ENCODE measurements at regions not wholly inside any gene's neighbourhood (a gene's known extent, or its start where the extent isn't known, plus 50 kb on each side); places are given as distances from the start of the nearest gene placed in this dataset.

DNA sequence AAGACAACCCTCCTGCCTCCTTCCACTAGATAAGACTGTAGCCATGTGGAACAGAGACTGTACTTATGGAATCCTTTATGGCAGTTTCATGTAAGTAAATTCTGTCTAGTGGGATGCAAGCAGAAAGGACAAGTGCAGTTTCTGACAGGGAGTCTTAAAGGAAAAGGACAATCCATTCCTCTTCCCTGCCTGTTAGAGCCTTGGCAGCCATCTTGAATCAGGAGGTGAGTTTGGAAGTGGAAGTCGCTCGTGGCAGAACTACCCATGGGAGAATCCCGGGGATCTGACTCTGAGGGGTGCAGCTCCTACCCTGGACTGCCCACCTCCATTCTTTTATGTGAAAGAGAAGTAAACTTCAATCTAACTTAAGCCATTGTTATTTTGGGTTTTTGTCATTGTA lies 61.4 kb upstream of the AKAP12 start:
- Histone ChIP-seq H3K79me2 (ENCODE audit: insufficient read depth, low read length) (no peaks in the 10 kb centered on the region), H3K9ac (ENCODE audit: extremely low read depth, insufficient read length, low read length) (no peak overlapping the region), H2BK20ac (ENCODE audit: low read depth, low read length, poor library complexity, severe bottlenecking) (no peak overlapping the region), H2BK12ac (ENCODE audit: insufficient read length, low read depth, low read length) (no peak overlapping the region), H3K56ac (ENCODE audit: insufficient read length, low read depth, low read length) (no peak overlapping the region), H4K5ac (ENCODE audit: insufficient read length, low read depth, low read length) (no peak overlapping the region), H2AK5ac (ENCODE audit: insufficient read length, low read length) (no peak overlapping the region), H3K27ac (ENCODE audit: insufficient read length, low read depth, low read length) (no peak overlapping the region), H4K20me1 (ENCODE audit: control insufficient read depth, insufficient read depth, insufficient read length) (peaks cover 3% of the 10 kb centered on the region), H4K8ac (replicated peaks; ENCODE audit: insufficient read length, low read depth, low read length) (no peak overlapping the region), H2BK15ac (ENCODE audit: low read depth, low read length) (no peak overlapping the region), H2BK120ac (ENCODE audit: low read depth, low read length, poor library complexity, severe bottlenecking) (no peak overlapping the region), H3K4me2 (ENCODE audit: insufficient read depth, insufficient read length, low read length) (no peak overlapping the region), H3K79me1 (ENCODE audit: insufficient read depth, low read depth, low read length, poor library complexity, severe bottlenecking) (no peaks in the 10 kb centered on the region), H3K4ac (ENCODE audit: low read depth, low read length) (no peak overlapping the region), H3K23ac (ENCODE audit: insufficient read length, low read depth, low read length) (no peak overlapping the region), H2BK5ac (ENCODE audit: insufficient read length, low read length) (no peak overlapping the region), H3T11ph (ENCODE audit: low read length) (no peak overlapping the region), H3K18ac (ENCODE audit: insufficient read length, low read depth, low read length) (no peak overlapping the region), H2AFZ (ENCODE audit: low read length) (no peak overlapping the region), H3K9me3 (ENCODE audit: control insufficient read depth, low read depth, low read length) (peaks cover 7% of the 10 kb centered on the region), H3K27me3 (ENCODE audit: insufficient read depth, low read length) (no peaks in the 10 kb centered on the region), H3K4me1 (ENCODE audit: insufficient read depth, low read length) (no peaks in the 10 kb centered on the region), H3K23me2 (ENCODE audit: insufficient read length, low read depth, low read length, poor library complexity, severe bottlenecking) (no peaks in the 10 kb centered on the region), H3K14ac (ENCODE audit: insufficient read depth, low read length) (no peak overlapping the region), H4K91ac (ENCODE audit: insufficient read length, low read depth, low read length) (no peak overlapping the region)
- WGBS (ENCODE audit: extremely low coverage, insufficient read length, low lambda C conversion rate): no CpG with 5 or more reads among the region's 3 CpGs
- Mint-ChIP-seq H3K27ac (no peak overlapping the region), H3K4me3 (no peak overlapping the region), H3K9me3 (peaks cover 9 to 14% of the 10 kb centered on the region in 2 experiments), H3K4me1 (peaks cover 9% of the 10 kb centered on the region in 2 experiments; a peak in 3 of 4 replicates), H3K27me3 (ENCODE audit: low read depth) (no peaks in the 10 kb centered on the region; the same call in none of the 2 replicates), H3K36me3 (ENCODE audit: insufficient read depth in 1 of 3, low read depth in 3 of 3) (peaks cover 2 to 10% (median 5%) of the 10 kb centered on the region in 3 experiments; a peak in 5 of 7 replicates)
- no peak for DNase-seq
- TF ChIP-seq, protein P1, sequence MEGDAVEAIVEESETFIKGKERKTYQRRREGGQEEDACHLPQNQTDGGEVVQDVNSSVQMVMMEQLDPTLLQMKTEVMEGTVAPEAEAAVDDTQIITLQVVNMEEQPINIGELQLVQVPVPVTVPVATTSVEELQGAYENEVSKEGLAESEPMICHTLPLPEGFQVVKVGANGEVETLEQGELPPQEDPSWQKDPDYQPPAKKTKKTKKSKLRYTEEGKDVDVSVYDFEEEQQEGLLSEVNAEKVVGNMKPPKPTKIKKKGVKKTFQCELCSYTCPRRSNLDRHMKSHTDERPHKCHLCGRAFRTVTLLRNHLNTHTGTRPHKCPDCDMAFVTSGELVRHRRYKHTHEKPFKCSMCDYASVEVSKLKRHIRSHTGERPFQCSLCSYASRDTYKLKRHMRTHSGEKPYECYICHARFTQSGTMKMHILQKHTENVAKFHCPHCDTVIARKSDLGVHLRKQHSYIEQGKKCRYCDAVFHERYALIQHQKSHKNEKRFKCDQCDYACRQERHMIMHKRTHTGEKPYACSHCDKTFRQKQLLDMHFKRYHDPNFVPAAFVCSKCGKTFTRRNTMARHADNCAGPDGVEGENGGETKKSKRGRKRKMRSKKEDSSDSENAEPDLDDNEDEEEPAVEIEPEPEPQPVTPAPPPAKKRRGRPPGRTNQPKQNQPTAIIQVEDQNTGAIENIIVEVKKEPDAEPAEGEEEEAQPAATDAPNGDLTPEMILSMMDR (conservative IDR thresholded peaks at IDR 0.05): no peak

Measured in H9 (cell line).